ENCODE measurements at regions not wholly inside any gene's neighbourhood (a gene's known extent, or its start where the extent isn't known, plus 50 kb on each side); places are given as distances from the start of the nearest gene placed in this dataset.
A peak's percentile ranks its signal among the peaks of the same experiment; 100 is the strongest.
"Not testable (repeated sequence)": the region's sequence is repeated elsewhere in the genome, so short reads cannot be mapped to it uniquely, and the experiment has no call there.

GRCh38 chr7:45410893-45411292 is 163.3 kb upstream of the ADCY1 start:
- no peak for DNase-seq

GRCh38 chr7:45413419-45413818 is 160.7 kb upstream of the ADCY1 start:
- no peak for DNase-seq

GRCh38 chr7:45414226-45414625 is 159.9 kb upstream of the ADCY1 start:
- DNase-seq = no peak

- DNase-seq = no peak
These were observed 158.9 kb upstream of the ADCY1 start for GRCh38 chr7:45415265-45415664.

DNA sequence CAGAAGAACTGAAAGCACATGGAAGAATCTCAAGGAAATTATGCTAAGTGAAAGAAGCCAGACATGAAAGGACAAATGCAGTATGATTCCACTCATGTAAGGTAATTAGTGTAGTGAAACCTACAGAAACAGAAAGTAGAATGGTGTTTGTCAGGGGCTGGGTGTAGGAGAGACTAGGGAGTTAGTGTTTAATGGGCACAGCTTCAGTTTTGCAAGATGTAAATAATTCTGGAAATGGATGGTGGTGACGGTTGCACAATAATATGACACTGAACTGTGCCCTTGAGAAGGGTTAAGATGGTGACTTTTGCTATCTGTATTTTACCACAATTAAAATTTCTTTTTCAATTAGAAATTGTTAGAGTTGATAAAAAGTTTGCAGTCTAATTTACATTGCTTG is 157.3 kb upstream of the ADCY1 start:
- DNase-seq = peak; percentile 85

DNA sequence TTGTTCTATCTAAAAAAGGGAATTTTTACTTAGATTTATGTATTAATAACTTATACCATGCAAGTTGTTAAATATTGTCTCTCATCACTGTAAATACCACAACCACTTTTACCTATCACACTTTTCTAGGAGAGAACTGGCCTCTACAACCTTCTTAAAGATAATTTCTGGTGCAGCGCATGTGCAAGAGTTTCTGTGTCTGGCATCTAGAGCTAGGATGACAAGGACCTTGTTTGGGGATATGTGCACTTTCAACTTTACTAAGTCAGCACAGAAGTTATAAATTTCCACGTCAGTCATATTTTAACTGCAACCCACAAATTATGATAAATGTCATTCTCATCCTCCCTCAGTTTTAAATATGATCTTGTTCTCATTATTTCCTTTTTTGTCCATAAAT is 156.9 kb upstream of the ADCY1 start:
- DNase-seq = peak; percentile 51

DNA sequence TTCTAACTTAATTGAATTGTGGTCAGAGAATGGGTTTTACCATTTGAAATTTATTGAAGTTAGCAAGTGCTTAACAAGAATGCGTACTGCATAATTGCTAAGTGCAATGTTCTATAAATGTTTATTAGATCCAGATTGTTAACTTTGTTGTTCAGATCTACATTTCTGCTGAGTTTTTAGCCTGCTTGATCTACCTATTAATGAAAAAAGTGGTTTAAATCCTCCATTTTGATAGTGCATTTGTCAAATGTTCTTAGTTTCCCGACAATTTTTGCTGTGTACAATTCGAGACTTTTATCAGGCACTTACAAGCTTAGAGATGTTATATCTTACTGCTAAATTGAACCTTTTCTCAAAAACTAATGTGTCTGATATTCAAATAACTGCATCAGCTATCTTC is 156.4 kb upstream of the ADCY1 start:
- DNase-seq = no peak

GRCh38 chr7:45420843-45421495 is 153.2 kb upstream of the ADCY1 start:
- no peak for DNase-seq

DNA sequence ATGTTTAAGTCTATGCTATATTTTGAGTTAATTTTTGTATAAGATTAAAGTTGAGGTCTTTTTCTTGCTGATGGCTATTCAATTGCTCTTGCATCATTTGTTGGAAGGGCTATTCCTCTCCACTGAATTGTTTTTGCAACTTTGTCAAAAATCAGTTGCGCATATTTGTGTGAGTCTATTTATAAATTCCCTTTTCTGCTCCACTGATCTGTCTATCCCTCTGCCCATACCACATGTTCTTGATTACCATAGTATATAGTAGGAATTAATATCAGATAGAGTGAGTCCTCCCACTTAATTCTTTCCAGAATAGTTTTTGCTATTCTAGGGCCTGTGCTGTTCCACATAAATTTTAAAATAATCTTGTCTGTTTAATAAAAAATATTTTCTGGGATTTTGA is 152.4 kb upstream of the ADCY1 start:
- DNase-seq = no peak

DNA sequence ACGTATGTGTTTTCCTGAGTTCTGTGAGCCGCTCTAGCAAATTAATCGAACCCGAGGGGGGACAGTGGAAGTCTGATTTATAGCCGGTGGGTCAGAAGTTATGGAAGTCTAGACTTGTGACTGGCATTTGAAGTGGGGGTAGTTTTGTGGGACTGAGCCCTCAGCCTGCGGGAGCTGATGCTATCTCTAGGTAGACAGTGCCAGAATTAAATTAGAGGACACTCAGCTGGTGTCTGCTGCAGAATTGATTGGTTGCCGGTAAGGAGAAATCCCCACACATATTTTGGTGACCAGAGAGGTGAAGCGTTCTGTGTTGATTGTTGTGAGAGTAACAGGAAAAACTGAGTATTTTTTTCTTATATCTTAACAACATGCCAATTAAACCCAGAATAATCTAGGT is 143.8 kb upstream of the ADCY1 start:
- DNase-seq = no peak

DNA sequence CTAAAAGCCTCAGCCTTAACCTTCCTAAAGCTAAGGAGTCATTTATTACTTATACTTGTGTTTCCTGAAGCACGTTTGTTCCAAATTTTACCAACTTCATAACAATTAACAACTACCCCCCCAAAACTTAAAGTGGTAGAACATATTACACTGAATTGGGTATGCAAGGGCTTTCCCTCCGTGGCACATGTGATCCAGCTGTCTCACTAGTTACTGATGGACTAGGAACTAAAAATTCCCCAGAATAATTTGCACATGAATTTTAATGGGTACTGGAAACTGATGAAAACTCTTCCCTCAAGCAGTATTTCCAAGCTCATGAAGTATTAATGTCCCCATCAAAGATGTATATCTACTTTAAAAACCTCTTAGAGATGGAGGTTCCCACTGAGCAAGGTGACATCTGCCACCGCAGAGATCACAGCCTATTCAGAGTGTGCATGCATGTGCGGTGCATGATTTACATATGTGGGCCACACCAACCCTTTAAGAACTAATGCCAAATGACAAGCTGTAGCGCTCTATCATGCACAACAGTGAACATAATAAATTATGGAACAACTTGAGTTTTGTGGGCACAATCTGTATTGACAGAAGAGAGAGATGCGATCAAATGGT is 139.9 kb upstream of the ADCY1 start:
- no peak for DNase-seq

DNA sequence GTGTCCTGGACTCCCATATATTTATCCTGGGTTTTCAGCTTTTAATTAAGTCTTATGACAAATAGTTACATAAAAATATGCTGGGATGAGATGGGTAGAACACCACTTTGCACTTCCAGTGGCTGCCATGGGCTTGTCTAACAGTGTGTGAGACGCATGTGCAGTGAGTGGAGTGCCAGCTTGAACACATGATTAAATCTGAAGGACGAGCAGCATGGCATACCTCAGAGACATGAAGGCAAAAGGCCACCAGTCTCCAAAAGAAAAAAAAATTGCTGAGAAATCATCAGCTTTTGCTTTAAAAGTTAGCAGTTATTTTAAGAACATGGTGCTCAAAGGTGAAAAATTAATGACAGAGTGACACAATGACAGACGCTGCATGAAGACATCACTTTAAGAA is 139.0 kb upstream of the ADCY1 start:
- DNase-seq = no peak

DNA sequence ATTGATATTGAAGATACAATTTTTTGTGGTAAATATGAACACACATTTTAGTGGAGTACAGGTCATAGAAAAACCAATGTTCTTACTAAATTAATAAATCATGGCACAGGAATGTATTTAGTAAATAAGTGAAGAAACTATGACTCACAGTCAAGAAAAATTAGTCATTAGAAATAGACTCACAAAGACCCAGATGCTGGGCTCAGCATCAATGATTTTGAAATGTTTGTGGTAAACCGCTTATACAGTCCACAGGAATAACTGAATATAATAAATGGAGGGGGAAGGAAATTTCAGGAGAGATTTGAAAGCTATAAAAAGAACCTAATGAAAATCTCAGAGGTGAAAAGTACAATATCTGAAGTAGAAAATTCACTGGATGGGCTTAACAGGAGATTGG is 138.3 kb upstream of the ADCY1 start:
- DNase-seq = peak; percentile 73

DNA sequence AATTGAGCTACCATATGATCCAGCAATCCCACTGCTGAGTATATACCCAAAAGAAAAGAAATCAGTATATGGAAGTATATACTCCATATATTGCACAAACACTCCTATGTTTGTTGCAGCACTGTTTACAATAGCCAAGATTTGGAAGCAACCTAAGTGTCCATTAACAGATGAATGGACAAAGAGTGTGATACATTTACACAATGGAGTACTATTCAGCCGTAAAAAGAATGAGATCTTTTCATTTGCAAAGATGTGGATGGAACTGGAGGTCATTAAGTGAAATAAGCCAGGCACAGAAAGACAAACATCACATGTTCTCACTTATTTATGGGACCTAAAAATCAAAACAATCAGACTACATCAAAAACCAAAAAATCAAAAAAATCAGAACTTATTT is 133.4 kb upstream of the ADCY1 start:
- DNase-seq = not testable (repeated sequence)

DNA sequence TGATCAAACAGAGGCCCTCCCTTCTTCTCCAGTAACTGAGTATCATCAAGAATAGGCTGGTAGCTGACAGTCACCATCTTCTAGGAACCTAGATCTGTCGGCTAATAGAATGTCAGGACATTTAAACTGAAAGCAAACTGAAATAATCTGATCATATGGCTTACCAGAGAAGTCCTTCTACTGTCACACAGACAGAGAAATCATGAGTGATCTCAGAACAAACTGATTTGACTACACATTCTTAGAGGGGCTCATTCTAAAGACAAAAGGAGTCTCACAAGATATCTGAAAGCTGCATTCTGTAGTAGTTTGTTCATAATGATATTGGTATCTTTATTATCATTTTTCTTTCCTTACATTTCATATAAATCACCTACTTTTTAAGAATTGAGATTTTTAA is 130.9 kb upstream of the ADCY1 start:
- no peak for DNase-seq

DNA sequence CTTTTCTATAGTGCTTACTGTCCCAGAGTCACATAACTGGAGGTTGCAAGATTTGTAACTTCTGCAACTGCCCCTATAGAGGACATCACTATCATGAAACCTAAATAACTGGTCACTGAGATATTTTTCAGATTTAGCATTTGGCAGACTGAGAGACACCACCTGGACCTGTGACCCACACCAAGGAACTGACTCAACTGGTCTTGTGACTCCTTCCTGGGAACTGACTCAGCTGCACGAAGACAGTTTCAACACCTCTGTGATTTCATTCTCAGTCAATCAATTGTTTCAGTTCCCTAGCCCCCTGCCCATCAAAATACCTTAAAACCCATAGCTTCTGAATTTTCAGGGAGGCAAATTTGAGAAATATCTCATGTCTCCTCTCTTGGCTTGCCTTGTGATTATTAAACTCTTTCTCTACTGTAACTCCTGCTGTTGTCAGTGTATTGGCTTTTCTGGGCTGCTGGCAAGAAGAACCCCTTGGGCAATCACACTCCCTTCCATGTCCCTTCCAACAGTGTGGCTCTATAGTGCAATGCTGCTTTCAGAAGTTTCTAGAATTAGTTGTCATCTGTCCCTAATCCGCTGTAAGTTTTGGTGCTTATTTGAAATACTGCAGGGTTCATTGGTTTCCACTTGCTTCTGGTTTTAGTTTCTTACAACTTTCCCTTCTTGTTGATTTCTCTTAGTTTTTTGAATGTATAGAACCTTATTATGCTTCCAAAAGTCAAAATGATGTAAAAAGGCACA is 127.8 kb upstream of the ADCY1 start:
- DNase-seq = peak; percentile 9

DNA sequence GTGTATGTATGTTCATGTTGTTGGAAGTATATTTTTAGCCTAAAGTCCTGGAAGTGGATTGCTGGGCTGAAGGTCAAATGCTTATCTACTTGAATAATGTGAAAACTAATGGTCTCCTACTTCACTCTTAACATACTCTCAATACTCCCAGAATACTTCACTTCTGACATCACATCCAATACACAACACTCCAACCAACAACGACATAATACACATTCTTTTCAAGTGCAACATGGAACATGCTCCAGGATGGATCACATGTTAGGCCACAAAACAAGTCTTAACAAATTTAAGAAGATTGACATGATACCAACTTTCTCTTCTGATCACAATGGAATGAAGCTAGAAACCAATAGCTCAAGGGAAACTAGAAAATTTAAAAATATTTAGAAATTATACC is 126.9 kb upstream of the ADCY1 start:
- DNase-seq = no peak

GRCh38 chr7:45450571-45451204 is 123.5 kb upstream of the ADCY1 start:
- DNase-seq = peak; percentile 5

DNA sequence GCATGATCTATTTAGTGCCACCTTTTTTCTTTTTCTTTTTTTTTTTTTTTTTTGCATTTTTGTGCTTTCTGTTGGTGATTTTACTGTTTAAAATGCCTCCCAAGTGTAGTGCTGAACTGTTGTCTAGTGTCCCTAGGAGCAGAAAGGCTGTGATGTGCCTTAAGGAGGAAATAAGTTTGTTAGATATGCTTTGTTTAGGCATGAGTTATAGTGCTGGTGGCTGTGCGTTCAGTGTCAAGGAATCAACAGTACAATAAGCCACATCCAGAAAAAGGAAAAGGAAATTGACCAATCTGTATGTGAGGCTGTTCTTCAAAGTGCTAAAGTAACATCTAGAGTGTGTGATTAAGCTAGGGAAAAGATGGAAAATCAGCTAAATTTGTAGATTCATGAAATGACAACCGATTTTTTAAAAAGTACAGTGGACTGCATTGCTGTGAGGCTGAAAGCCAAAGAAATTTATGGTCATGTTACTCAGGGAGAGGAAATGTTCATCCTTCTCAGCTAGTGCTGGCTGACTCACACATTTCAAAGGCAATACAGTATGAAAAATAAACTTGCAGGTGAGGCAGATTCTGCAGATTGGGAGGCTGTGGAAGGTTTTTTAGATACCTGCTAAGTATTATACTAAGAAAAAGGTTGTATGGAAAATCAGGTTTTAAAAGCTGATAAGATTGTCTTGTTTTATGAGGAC is 122.7 kb upstream of the ADCY1 start:
- peak; percentile 6 for DNase-seq

GRCh38 chr7:45454771-45455170 is 119.4 kb upstream of the ADCY1 start:
- no peak for DNase-seq

DNA sequence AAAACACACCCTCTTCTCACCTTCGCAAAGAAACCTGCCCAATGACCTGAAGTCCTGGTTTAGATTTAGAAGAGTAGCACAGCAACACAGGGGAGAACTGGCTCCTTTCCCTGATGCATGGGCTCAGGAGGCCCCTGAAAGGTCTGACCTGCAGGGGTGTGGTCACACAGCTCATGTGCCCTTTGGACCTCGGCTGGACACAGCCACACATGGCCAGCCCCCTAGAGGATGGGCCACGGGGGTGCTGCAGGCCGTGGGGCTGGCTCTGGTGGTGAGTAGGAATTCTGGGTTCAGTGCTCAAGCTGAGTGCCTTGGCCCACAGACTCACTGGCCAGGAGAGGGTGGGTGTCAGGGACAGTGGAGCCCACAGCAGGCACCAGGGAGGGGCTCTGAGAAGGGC is 118.5 kb upstream of the ADCY1 start:
- no peak for DNase-seq

DNA sequence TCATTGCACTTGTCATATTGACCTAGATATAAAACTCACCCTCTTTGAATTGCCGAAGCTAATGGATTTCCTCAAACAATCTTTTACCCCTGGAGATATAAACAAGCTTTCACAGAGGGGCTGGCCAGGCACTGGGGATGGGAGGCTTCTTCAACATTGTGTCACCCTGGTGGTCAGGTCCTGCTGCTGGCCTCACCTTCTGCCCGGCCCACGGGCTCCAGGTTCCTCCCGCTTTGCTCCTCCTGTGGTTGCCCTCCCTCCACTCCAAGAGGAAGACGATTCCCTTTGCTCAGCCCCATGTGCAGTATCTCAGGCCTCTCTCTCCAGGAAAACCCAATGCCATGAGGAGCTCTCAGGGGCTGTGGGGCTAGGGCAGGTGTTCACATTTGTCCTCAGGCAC is 118.1 kb upstream of the ADCY1 start:
- no peak for DNase-seq
